ENCODE measurements at regions not wholly inside any gene's neighbourhood (a gene's known extent, or its start where the extent isn't known, plus 50 kb on each side); places are given as distances from the start of the nearest gene placed in this dataset.

- no peak for TF ChIP-seq POLR2A (IDR thresholded peaks at IDR 0.05)
- TF ChIP-seq CTCF (IDR thresholded peaks at IDR 0.05), result no peak
Observed at GRCh38 chr3:198096015-198096414, 136.0 kb downstream of the LMLN start.

Measured in Peyer's patch (tissue), 4 donors.